WERI-Rb-1 (cell line): ENCODE measurements at regions not wholly inside any gene's neighbourhood (a gene's known extent, or its start where the extent isn't known, plus 50 kb on each side); places are given as distances from the start of the nearest gene placed in this dataset.

ENCODE experiments used
- DNase-seq: peaks from one replicate; pipeline ENCODE4 v3.0.0-alpha.2; 2020
- H3K27ac ChIP-seq: fragments of 250-450 bp; sonication (Bioruptor Pico); 2 replicates; pipeline ENCODE4 v1.5.1; 2020; ENCODE audit warnings: mild to moderate bottlenecking, moderate library complexity
- H3K27me3 ChIP-seq: fragments of 250-450 bp; sonication (Bioruptor Pico); 2 replicates; pipeline ENCODE4 v1.5.1; 2021; ENCODE audit warnings: mild to moderate bottlenecking, low read depth, moderate library complexity; ENCODE audit not compliant: insufficient read depth, severe bottlenecking
- H3K36me3 ChIP-seq: fragments of 250-450 bp; sonication (Bioruptor Pico); 2 replicates; pipeline ENCODE4 v1.5.1; 2020; ENCODE audit warnings: mild to moderate bottlenecking, moderate library complexity
- H3K4me3 ChIP-seq: 2 replicates; pipeline ENCODE4 v1.5.1; 2011; ENCODE audit warnings: low read depth, mild to moderate bottlenecking, control low read depth, low read length
- H3K9me3 ChIP-seq: fragments of 250-450 bp; sonication (Bioruptor Pico); 2 replicates; pipeline ENCODE4 v1.5.1; 2021; ENCODE audit warnings: mild to moderate bottlenecking, moderate library complexity; ENCODE audit not compliant: severe bottlenecking
- TF ChIP-seq, protein P1 (sequence below): IDR thresholded peaks from 2 replicates; pipeline ENCODE4 v1.5.1; 2011; ENCODE audit warnings: low read depth, mild to moderate bottlenecking, control low read depth, inconsistent platforms, low read length

- TF ChIP-seq, protein P1, sequence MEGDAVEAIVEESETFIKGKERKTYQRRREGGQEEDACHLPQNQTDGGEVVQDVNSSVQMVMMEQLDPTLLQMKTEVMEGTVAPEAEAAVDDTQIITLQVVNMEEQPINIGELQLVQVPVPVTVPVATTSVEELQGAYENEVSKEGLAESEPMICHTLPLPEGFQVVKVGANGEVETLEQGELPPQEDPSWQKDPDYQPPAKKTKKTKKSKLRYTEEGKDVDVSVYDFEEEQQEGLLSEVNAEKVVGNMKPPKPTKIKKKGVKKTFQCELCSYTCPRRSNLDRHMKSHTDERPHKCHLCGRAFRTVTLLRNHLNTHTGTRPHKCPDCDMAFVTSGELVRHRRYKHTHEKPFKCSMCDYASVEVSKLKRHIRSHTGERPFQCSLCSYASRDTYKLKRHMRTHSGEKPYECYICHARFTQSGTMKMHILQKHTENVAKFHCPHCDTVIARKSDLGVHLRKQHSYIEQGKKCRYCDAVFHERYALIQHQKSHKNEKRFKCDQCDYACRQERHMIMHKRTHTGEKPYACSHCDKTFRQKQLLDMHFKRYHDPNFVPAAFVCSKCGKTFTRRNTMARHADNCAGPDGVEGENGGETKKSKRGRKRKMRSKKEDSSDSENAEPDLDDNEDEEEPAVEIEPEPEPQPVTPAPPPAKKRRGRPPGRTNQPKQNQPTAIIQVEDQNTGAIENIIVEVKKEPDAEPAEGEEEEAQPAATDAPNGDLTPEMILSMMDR: no peak
- no peaks in the 10 kb centered on the region for H3K36me3 ChIP-seq
- H3K27me3 ChIP-seq: peaks cover 63% of the 10 kb centered on the region
- DNase-seq: no peak
- no peak overlapping the region for H3K4me3 ChIP-seq
- no peaks in the 10 kb centered on the region for H3K9me3 ChIP-seq
- H3K27ac ChIP-seq: no peak overlapping the region
These were observed 710.4 kb downstream of the IRX1 start for GRCh38 chr5:4306057-4306456.

DNA sequence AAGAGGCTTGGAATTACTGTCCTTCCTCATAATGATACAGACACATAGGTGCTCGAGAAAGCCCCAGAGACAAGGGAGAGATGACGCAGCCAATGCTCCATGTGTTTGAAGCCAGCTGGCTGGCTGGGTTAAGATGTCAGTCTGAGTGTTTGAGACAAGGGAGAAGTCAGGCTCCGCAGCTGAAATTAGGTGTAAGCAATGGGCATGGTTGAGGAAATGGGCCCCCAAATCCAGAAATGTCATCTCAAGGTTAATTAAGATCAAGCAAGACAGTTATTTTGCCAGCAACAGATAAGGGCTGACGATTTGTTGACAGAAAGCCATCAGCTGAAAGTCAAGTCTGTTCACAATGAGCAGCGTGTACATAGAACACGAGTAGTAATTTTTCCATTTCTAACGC, 713.4 kb downstream of the IRX1 start:
- no peaks in the 10 kb centered on the region for H3K36me3 ChIP-seq
- no peak for DNase-seq
- TF ChIP-seq, protein P1: no peak
- peaks cover 76% of the 10 kb centered on the region for H3K27me3 ChIP-seq
- H3K4me3 ChIP-seq: no peak overlapping the region
- no peaks in the 10 kb centered on the region for H3K9me3 ChIP-seq
- H3K27ac ChIP-seq: no peak overlapping the region

DNA sequence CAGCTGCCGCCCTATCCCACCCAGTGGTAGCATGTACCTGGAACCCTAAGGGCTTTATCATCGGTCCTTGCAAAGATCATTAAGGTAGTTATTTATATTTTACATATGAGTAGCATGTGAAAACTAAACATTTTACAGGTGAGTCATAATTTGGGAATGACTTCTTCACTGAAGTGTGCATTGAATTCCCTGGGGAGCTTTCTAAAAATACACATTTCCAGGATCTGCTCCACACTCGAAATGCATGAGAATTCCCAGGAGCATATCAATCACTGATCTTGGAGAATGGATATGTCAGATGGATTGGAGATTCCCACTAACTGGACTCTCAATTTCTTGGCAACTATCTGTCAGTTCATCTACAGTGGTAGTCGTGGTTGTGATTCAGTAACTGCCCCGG, 717.5 kb downstream of the IRX1 start:
- no peaks in the 10 kb centered on the region for H3K9me3 ChIP-seq
- no peak for DNase-seq

DNA sequence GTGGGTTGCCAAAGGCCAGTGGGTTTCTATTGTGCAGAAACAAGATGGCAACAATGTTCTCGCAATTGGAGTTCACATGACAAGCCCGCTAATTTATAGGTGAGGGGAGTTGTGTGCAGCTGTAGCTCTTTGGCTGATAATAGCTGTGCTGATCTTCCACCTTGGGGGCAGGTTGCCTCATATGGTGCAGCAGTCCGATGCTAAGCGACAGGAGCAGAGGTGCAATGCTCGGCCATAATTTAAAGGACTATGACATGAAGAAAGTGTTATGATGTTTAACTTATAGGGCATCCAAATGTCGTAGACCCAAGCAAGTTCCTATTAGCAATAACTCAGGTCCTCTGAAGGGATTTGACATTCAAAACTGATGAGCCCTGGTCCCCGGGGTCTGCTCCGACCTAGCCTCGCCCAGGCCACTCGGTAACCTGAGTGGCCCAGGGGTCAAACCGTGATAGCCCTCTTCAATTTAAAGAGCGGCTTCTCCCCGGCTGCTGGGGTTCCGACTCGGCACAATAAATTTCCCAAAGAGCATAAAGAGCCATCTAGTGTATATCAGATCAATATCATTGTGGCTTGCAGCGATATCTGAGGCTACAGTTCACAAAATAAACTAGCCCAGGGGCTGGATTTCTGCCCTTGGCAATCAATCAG, 724.0 kb downstream of the IRX1 start:
- Histone ChIP-seq H3K36me3 (no peaks in the 10 kb centered on the region), H3K9me3 (peaks cover 8% of the 10 kb centered on the region), H3K27ac (no peak overlapping the region), H3K27me3 (peaks cover 87% of the 10 kb centered on the region), H3K4me3 (no peak overlapping the region)
- DNase-seq: no peak
- TF ChIP-seq, protein P1: no peak

More for the DNA sequence above, 717.5 kb downstream of the IRX1 start:
- Histone ChIP-seq H3K27ac (no peak overlapping the region), H3K36me3 (no peaks in the 10 kb centered on the region), H3K4me3 (no peak overlapping the region), H3K27me3 (peaks cover 89% of the 10 kb centered on the region)
- TF ChIP-seq, protein P1: no peak

- no peak overlapping the region for H3K4me3 ChIP-seq
- no peak overlapping the region for H3K27ac ChIP-seq
- no peak for DNase-seq
- TF ChIP-seq, protein P1: no peak
- peaks cover 77% of the 10 kb centered on the region for H3K27me3 ChIP-seq
- no peaks in the 10 kb centered on the region for H3K36me3 ChIP-seq
- no peaks in the 10 kb centered on the region for H3K9me3 ChIP-seq
These were observed 734.7 kb downstream of the IRX1 start for GRCh38 chr5:4330327-4330726.

DNA sequence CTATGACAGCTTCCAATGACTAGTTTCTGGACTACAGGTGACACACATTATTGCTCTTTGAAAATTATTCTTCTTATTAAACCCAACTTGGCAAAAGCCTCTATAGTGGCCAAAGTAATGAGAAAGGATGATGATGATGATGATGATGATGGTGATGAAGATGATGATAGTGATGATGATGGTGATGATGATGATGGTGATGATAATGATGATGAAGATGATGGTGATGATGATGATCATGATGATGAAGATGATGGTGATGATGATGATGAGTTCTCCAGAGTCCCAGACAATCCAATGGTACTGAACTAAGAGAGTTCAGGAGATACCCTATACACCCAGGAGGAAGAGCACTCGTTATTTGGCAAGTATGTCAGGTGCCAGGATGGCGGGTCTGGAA, 739.4 kb downstream of the IRX1 start:
- no peak for DNase-seq
- Histone ChIP-seq H3K27ac (no peak overlapping the region), H3K9me3 (no peaks in the 10 kb centered on the region), H3K27me3 (peaks cover 90% of the 10 kb centered on the region), H3K36me3 (no peaks in the 10 kb centered on the region), H3K4me3 (no peak overlapping the region)
- TF ChIP-seq, protein P1: no peak
